A549 (cell line): ENCODE measurements at regions not wholly inside any gene's neighbourhood (a gene's known extent, or its start where the extent isn't known, plus 50 kb on each side); places are given as distances from the start of the nearest gene placed in this dataset.

Source experiments
- CBX2 ChIP-seq: fragments of 200-600 bp; sonication (generic); IDR thresholded peaks from 2 replicates; pipeline ENCODE4 v1.6.1; 2016; ENCODE audit warnings: low read depth, mild to moderate bottlenecking, borderline replicate concordance
- CBX8 ChIP-seq: fragments of 200-600 bp; sonication (generic); IDR thresholded peaks from 2 replicates; pipeline ENCODE4 v1.6.1; 2016
- CEBPB ChIP-seq, 2 experiments: fragments of >200 bp in 1 of 2; sonication (Bioruptor Twin) in 1 of 2; formaldehyde crosslinking in 1 of 2; IDR thresholded peaks; 2 replicates each; pipeline ENCODE4 v1.6.1; 2012 to 2016
- EP300 ChIP-seq, 2 experiments: fragments of >200 bp; sonication (Bioruptor Twin); formaldehyde crosslinking; IDR thresholded peaks; 2 replicates in 1 of 2; 3 replicates in 1 of 2; pipeline ENCODE4 v1.6.1; 2016 to 2017
- JUN ChIP-seq, 2 experiments: fragments of >200 bp; sonication (Bioruptor Twin); formaldehyde crosslinking; IDR thresholded peaks; 2 replicates in 1 of 2; 3 replicates in 1 of 2; pipeline ENCODE4 v1.6.1; 2016 to 2017
- POLR2A ChIP-seq: IDR thresholded peaks from 2 replicates; pipeline ENCODE4 v1.6.1; 2012; ENCODE audit warnings: mild to moderate bottlenecking, low read length
- TP53 ChIP-seq: fragments of 250-450 bp; sonication (Bioruptor Pico); IDR thresholded peaks from 2 replicates; pipeline ENCODE4 v1.5.0; 2021; ENCODE audit warnings: mild to moderate bottlenecking, moderate library complexity
- TF ChIP-seq, protein P1 (sequence below): fragments of >200 bp; sonication (Bioruptor Twin); formaldehyde crosslinking; IDR thresholded peaks from 3 replicates; pipeline ENCODE4 v1.5.1; 2016
- TF ChIP-seq, protein P2 (sequence below): fragments of 250-450 bp; sonication (Bioruptor Pico); IDR thresholded peaks from 2 replicates; pipeline ENCODE4 v1.5.0; 2021; ENCODE audit warnings: mild to moderate bottlenecking, moderate library complexity, borderline replicate concordance
- TF ChIP-seq, protein P3 (sequence below): IDR thresholded peaks from 2 replicates; pipeline ENCODE4 v1.6.1; 2012

DNA sequence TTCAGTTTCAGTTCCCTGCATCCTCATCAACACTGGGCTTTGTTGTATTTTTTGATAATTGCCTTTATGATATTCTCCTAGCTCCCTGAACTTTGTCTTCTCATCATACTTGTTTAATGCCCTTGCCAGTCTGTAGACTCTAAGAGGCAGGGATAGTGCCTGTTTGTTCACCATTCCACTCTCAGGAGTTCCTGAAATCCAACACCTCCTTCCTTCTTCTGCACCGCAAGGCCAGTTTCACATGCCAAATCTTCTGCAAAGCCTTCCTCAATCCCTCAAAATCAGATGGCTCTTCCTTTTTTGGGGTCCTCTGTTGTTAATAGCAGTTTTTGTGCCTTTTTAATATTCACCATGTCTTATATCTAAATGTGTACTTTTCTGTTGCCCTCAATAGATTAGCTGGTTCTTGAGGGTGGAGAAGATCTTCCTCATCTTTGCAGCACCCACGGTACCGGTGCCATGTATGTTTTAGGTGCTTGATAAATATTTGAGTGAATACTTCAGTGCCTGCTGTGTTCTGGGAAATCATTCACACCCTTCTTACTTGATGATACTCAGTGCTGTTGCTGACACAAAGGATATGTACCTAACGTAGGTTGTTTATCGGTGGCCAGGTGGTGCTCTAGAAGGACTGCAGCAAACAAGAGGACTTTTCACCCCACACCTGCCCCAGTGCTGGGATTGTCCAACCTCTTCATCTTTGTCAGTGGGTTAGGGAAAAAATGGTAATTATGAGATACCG is 85.3 kb upstream of the LIMCH1 start:
- no peak for TF ChIP-seq CEBPB (IDR thresholded peaks at IDR 0.05)
- no peak for TF ChIP-seq EP300 (IDR thresholded peaks at IDR 0.05)
- TF ChIP-seq, protein P1, sequence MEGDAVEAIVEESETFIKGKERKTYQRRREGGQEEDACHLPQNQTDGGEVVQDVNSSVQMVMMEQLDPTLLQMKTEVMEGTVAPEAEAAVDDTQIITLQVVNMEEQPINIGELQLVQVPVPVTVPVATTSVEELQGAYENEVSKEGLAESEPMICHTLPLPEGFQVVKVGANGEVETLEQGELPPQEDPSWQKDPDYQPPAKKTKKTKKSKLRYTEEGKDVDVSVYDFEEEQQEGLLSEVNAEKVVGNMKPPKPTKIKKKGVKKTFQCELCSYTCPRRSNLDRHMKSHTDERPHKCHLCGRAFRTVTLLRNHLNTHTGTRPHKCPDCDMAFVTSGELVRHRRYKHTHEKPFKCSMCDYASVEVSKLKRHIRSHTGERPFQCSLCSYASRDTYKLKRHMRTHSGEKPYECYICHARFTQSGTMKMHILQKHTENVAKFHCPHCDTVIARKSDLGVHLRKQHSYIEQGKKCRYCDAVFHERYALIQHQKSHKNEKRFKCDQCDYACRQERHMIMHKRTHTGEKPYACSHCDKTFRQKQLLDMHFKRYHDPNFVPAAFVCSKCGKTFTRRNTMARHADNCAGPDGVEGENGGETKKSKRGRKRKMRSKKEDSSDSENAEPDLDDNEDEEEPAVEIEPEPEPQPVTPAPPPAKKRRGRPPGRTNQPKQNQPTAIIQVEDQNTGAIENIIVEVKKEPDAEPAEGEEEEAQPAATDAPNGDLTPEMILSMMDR: no peak
- TF ChIP-seq POLR2A: no peak
- TF ChIP-seq, protein P2, sequence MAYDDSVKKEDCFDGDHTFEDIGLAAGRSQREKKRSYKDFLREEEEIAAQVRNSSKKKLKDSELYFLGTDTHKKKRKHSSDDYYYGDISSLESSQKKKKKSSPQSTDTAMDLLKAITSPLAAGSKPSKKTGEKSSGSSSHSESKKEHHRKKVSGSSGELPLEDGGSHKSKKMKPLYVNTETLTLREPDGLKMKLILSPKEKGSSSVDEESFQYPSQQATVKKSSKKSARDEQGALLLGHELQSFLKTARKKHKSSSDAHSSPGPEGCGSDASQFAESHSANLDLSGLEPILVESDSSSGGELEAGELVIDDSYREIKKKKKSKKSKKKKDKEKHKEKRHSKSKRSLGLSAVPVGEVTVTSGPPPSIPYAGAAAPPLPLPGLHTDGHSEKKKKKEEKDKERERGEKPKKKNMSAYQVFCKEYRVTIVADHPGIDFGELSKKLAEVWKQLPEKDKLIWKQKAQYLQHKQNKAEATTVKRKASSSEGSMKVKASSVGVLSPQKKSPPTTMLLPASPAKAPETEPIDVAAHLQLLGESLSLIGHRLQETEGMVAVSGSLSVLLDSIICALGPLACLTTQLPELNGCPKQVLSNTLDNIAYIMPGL (CRISPR knock-in tag): no peak
- TF ChIP-seq JUN (IDR thresholded peaks at IDR 0.05): no peak
- TF ChIP-seq TP53 (CRISPR knock-in tag): no peak
- no peak for TF ChIP-seq CBX2
- no peak for TF ChIP-seq CBX8
- TF ChIP-seq, protein P3, sequence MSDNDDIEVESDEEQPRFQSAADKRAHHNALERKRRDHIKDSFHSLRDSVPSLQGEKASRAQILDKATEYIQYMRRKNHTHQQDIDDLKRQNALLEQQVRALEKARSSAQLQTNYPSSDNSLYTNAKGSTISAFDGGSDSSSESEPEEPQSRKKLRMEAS: no peak
